Liver (tissue), 8 donors: ENCODE measurements at regions not wholly inside any gene's neighbourhood (a gene's known extent, or its start where the extent isn't known, plus 50 kb on each side); places are given as distances from the start of the nearest gene placed in this dataset.
A peak's percentile ranks its signal among the peaks of the same experiment; 100 is the strongest.

Experiments used
- DNase-seq: peaks from one replicate; pipeline ENCODE4 v3.0.0-alpha.2; 2017; ENCODE audit warnings: low spot score
- H3K27ac ChIP-seq, 2 donors: one replicate each; pipeline ENCODE4 v1.7.0; 2013; ENCODE audit warnings: inconsistent platforms in 2 of 2, low read length in 2 of 2, control low read depth in 1 of 2, low read depth in 1 of 2, mild to moderate bottlenecking in 1 of 2
- H3K27me3 ChIP-seq, 4 donors: one replicate each; pipeline versions ENCODE4 v1.6.1 to v1.7.0; 2013; ENCODE audit warnings: low read length in 3 of 4, inconsistent platforms in 1 of 4, mild to moderate bottlenecking in 1 of 4, moderate library complexity in 1 of 4; ENCODE audit not compliant: control insufficient read depth in 4 of 4, insufficient read depth in 4 of 4
- H3K36me3 ChIP-seq, 4 donors: one replicate each; pipeline versions ENCODE4 v1.6.1 to v1.7.0; 2013; ENCODE audit warnings: low read length in 3 of 4, mild to moderate bottlenecking in 3 of 4, low read depth in 1 of 4, moderate library complexity in 1 of 4; ENCODE audit not compliant: control insufficient read depth in 4 of 4, insufficient read depth in 3 of 4
- H3K4me1 ChIP-seq, 4 donors: one replicate each; pipeline versions ENCODE4 v1.6.1 to v1.7.0; 2013; ENCODE audit warnings: low read length in 3 of 4, mild to moderate bottlenecking in 3 of 4, moderate library complexity in 1 of 4; ENCODE audit not compliant: control insufficient read depth in 4 of 4, insufficient read depth in 4 of 4
- H3K4me3 ChIP-seq, 3 donors: one replicate each; pipeline versions ENCODE4 v1.6.1 to v1.7.0; 2013; ENCODE audit warnings: low read length in 3 of 3, control low read depth in 1 of 3, low read depth in 1 of 3, mild to moderate bottlenecking in 1 of 3
- H3K9ac ChIP-seq, 2 donors: one replicate each; pipeline ENCODE4 v1.7.0; 2013; ENCODE audit warnings: low read length in 2 of 2, mild to moderate bottlenecking in 2 of 2, moderate library complexity in 2 of 2, control low read depth in 1 of 2, low read depth in 1 of 2
- H3K9me3 ChIP-seq, 4 donors: one replicate each; pipeline versions ENCODE4 v1.6.1 to v1.7.0; 2013; ENCODE audit warnings: low read length in 3 of 4; ENCODE audit not compliant: control insufficient read depth in 4 of 4
- EGR1 ChIP-seq, 2 donors: IDR thresholded peaks; 2 replicates each; pipeline ENCODE4 v1.6.1; 2016 to 2018; ENCODE audit warnings: antibody characterized with exemption in 2 of 2, low read depth in 2 of 2
- FOXA1 ChIP-seq: IDR thresholded peaks from 2 replicates; pipeline ENCODE4 v1.6.1; 2016; ENCODE audit warnings: antibody characterized with exemption
- FOXA2 ChIP-seq: IDR thresholded peaks from 2 replicates; pipeline ENCODE4 v1.6.1; 2016; ENCODE audit warnings: antibody characterized with exemption
- GABPA ChIP-seq, 2 donors: IDR thresholded peaks in 1 of 2; conservative IDR thresholded peaks in 1 of 2; 2 replicates each; pipeline ENCODE4 v1.6.1; 2016; ENCODE audit warnings: antibody characterized with exemption in 2 of 2, mild to moderate bottlenecking in 1 of 2, moderate library complexity in 1 of 2
- HNF4A ChIP-seq, 2 donors: conservative IDR thresholded peaks; 2 replicates each; pipeline ENCODE4 v1.6.1; 2016; ENCODE audit warnings: antibody characterized with exemption in 2 of 2, mild to moderate bottlenecking in 2 of 2
- HNF4G ChIP-seq: IDR thresholded peaks from 2 replicates; pipeline ENCODE4 v1.6.1; 2016; ENCODE audit warnings: antibody characterized with exemption
- JUND ChIP-seq, 2 donors: IDR thresholded peaks; 2 replicates each; pipeline ENCODE4 v1.6.1; 2016; ENCODE audit warnings: antibody characterized with exemption in 2 of 2
- NR2F2 ChIP-seq: IDR thresholded peaks from 2 replicates; pipeline ENCODE4 v1.6.1; 2016; ENCODE audit warnings: antibody characterized with exemption
- RAD21 ChIP-seq, 2 donors: IDR thresholded peaks; 2 replicates each; pipeline ENCODE4 v1.6.1; 2016; ENCODE audit warnings: antibody characterized with exemption in 2 of 2, mild to moderate bottlenecking in 2 of 2
- RXRA ChIP-seq, 2 donors: IDR thresholded peaks; 2 replicates each; pipeline ENCODE4 v1.6.1; 2017 to 2018; ENCODE audit warnings: antibody characterized with exemption in 2 of 2, mild to moderate bottlenecking in 1 of 2
- SP1 ChIP-seq: IDR thresholded peaks from 2 replicates; pipeline ENCODE4 v1.6.1; 2018; ENCODE audit warnings: antibody characterized with exemption, mild to moderate bottlenecking
- TAF1 ChIP-seq: conservative IDR thresholded peaks from 2 replicates; pipeline ENCODE4 v1.6.1; 2016; ENCODE audit warnings: antibody characterized with exemption, mild to moderate bottlenecking
- YY1 ChIP-seq: IDR thresholded peaks from 2 replicates; pipeline ENCODE4 v1.6.1; 2016; ENCODE audit warnings: antibody characterized with exemption, mild to moderate bottlenecking
- WGBS: extraction: QIAGEN DNeasy Blood & Tissue Kit; methylation state at CpG from one replicate; pipeline ENCODE4 v1.1.7; 2013; 5-methylcytosine and 5-hydroxymethylcytosine counted together
- TF ChIP-seq, protein P1 (sequence below): IDR thresholded peaks from 2 replicates; pipeline ENCODE4 v1.6.1; 2016; ENCODE audit warnings: antibody characterized with exemption
- TF ChIP-seq, protein P2 (sequence below): IDR thresholded peaks from 2 replicates; pipeline ENCODE4 v1.6.1; 2016; ENCODE audit warnings: antibody characterized with exemption
- TF ChIP-seq, protein P3 (sequence below): IDR thresholded peaks from 2 replicates; pipeline ENCODE4 v1.6.1; 2016; ENCODE audit warnings: antibody characterized with exemption
- TF ChIP-seq, protein P4 (sequence below): IDR thresholded peaks from 2 replicates; pipeline ENCODE4 v1.6.1; 2016; ENCODE audit warnings: antibody characterized with exemption, mild to moderate bottlenecking
- TF ChIP-seq, protein P5 (sequence below): fragments of 150-350 bp; IDR thresholded peaks from 2 replicates; pipeline ENCODE4 v1.5.1; 2017; ENCODE audit warnings: improper control_type of control experiment, low read depth, low read length; ENCODE audit not compliant: missing input control
- donor health status: healthy.
- donor health status: healthy.
- donor health status: healthy.
- donor health status: healthy.
- donor health status: healthy.

DNA sequence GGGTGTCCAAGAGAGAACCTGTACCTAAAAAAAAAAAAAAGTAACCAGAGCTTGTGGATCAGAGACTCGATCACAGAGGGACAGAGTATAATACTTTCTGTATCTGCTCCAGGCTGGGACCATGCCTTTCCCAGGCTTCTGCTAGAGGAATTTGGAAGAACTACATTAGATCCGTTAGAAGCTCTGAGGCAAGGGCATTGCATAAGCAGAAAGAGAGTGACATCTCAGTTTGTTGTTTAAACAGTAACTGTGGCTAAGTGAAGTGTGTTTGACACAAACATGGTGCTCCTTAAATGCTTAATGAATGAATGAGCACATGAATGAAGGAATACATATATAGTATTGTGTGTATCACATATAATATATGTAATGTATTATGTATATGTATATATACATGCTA lies 131.2 kb downstream of the HS3ST3B1 start:
- Histone ChIP-seq H3K9ac (no peak overlapping the region), H3K4me1 (peaks cover 0 to 3% (median 0%) of the 10 kb centered on the region in 4 donors), H3K36me3 (no peaks in the 10 kb centered on the region), H3K27ac (no peak overlapping the region), H3K4me3 (no peak overlapping the region), H3K9me3 (no peaks in the 10 kb centered on the region), H3K27me3 (no peaks in the 10 kb centered on the region)
- TF ChIP-seq TAF1 (no peak), FOXA1 (no peak), HNF4A (conservative IDR thresholded peaks at IDR 0.05) (no peak), NR2F2 (no peak), RAD21 (IDR thresholded peaks at IDR 0.05) (peak in 1 of 2 donors; percentile 49), YY1 (no peak), FOXA2 (no peak), HNF4G (no peak)
- TF ChIP-seq, protein P1, sequence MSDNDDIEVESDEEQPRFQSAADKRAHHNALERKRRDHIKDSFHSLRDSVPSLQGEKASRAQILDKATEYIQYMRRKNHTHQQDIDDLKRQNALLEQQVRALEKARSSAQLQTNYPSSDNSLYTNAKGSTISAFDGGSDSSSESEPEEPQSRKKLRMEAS = no peak
- TF ChIP-seq, protein P2, sequence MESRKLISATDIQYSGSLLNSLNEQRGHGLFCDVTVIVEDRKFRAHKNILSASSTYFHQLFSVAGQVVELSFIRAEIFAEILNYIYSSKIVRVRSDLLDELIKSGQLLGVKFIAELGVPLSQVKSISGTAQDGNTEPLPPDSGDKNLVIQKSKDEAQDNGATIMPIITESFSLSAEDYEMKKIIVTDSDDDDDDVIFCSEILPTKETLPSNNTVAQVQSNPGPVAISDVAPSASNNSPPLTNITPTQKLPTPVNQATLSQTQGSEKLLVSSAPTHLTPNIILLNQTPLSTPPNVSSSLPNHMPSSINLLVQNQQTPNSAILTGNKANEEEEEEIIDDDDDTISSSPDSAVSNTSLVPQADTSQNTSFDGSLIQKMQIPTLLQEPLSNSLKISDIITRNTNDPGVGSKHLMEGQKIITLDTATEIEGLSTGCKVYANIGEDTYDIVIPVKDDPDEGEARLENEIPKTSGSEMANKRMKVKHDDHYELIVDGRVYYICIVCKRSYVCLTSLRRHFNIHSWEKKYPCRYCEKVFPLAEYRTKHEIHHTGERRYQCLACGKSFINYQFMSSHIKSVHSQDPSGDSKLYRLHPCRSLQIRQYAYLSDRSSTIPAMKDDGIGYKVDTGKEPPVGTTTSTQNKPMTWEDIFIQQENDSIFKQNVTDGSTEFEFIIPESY = no peak
- TF ChIP-seq, protein P3, sequence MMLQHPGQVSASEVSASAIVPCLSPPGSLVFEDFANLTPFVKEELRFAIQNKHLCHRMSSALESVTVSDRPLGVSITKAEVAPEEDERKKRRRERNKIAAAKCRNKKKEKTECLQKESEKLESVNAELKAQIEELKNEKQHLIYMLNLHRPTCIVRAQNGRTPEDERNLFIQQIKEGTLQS = peak; percentile 40
- WGBS = 40% methylated on average over 2 of the region's 2 CpGs
- DNase-seq = no peak

DNA sequence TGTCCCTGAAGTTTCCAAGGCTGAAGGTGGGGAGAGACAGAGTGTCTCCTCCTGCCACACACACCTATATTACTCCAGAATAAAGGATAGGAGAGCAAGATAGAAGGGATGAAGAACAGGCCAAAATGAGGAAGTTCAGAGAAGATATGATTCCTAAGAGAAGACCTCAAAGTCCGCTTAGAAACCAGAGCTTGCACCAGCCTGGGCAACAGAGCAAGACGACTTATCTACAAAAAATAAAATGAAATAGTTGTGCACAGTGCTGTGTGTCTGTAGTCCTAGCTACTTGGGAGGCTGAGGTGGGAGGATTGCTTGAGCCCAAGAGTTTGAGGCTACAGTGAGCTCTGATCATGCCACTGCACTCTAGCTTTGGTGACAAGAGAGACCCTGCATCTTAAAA lies 128.2 kb downstream of the HS3ST3B1 start:
- peaks cover 0 to 3% (median 0%) of the 10 kb centered on the region in 4 donors for H3K4me1 ChIP-seq
- H3K4me3 ChIP-seq = no peak overlapping the region
- H3K9me3 ChIP-seq = no peaks in the 10 kb centered on the region
- 86% methylated on average over 2 of the region's 2 CpGs for WGBS
- no peak overlapping the region for H3K27ac ChIP-seq
- H3K9ac ChIP-seq = no peak overlapping the region
- TF ChIP-seq HNF4A (conservative IDR thresholded peaks at IDR 0.05) = no peak
- TF ChIP-seq JUND (IDR thresholded peaks at IDR 0.05) = no peak
- TF ChIP-seq EGR1 (IDR thresholded peaks at IDR 0.05; ENCODE audit: low read depth in 2 of 2) = no peak
- TF ChIP-seq, protein P4, sequence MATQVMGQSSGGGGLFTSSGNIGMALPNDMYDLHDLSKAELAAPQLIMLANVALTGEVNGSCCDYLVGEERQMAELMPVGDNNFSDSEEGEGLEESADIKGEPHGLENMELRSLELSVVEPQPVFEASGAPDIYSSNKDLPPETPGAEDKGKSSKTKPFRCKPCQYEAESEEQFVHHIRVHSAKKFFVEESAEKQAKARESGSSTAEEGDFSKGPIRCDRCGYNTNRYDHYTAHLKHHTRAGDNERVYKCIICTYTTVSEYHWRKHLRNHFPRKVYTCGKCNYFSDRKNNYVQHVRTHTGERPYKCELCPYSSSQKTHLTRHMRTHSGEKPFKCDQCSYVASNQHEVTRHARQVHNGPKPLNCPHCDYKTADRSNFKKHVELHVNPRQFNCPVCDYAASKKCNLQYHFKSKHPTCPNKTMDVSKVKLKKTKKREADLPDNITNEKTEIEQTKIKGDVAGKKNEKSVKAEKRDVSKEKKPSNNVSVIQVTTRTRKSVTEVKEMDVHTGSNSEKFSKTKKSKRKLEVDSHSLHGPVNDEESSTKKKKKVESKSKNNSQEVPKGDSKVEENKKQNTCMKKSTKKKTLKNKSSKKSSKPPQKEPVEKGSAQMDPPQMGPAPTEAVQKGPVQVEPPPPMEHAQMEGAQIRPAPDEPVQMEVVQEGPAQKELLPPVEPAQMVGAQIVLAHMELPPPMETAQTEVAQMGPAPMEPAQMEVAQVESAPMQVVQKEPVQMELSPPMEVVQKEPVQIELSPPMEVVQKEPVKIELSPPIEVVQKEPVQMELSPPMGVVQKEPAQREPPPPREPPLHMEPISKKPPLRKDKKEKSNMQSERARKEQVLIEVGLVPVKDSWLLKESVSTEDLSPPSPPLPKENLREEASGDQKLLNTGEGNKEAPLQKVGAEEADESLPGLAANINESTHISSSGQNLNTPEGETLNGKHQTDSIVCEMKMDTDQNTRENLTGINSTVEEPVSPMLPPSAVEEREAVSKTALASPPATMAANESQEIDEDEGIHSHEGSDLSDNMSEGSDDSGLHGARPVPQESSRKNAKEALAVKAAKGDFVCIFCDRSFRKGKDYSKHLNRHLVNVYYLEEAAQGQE = no peak
- TF ChIP-seq GABPA (IDR thresholded peaks at IDR 0.05 in 1 of 2, conservative IDR thresholded peaks at IDR 0.05 in 1 of 2) = no peak
- TF ChIP-seq, protein P1 = no peak
- TF ChIP-seq FOXA2 = no peak
- TF ChIP-seq, protein P3 = no peak
- TF ChIP-seq SP1 = no peak
- TF ChIP-seq, protein P5, sequence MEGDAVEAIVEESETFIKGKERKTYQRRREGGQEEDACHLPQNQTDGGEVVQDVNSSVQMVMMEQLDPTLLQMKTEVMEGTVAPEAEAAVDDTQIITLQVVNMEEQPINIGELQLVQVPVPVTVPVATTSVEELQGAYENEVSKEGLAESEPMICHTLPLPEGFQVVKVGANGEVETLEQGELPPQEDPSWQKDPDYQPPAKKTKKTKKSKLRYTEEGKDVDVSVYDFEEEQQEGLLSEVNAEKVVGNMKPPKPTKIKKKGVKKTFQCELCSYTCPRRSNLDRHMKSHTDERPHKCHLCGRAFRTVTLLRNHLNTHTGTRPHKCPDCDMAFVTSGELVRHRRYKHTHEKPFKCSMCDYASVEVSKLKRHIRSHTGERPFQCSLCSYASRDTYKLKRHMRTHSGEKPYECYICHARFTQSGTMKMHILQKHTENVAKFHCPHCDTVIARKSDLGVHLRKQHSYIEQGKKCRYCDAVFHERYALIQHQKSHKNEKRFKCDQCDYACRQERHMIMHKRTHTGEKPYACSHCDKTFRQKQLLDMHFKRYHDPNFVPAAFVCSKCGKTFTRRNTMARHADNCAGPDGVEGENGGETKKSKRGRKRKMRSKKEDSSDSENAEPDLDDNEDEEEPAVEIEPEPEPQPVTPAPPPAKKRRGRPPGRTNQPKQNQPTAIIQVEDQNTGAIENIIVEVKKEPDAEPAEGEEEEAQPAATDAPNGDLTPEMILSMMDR = no peak
- no peak for TF ChIP-seq TAF1
- TF ChIP-seq FOXA1 = no peak
- TF ChIP-seq, protein P2 = no peak
- no peak for TF ChIP-seq HNF4G
- no peak for TF ChIP-seq NR2F2
- TF ChIP-seq RXRA (IDR thresholded peaks at IDR 0.05) = no peak
- no peak for TF ChIP-seq RAD21 (IDR thresholded peaks at IDR 0.05)
- TF ChIP-seq YY1 = no peak
- DNase-seq = no peak
- H3K27me3 ChIP-seq = no peaks in the 10 kb centered on the region
- H3K36me3 ChIP-seq = no peaks in the 10 kb centered on the region
